Lower lobe of right lung (tissue), 2 donors: ENCODE measurements at regions not wholly inside any gene's neighbourhood (a gene's known extent, or its start where the extent isn't known, plus 50 kb on each side); places are given as distances from the start of the nearest gene placed in this dataset.

Source experiments
- ATAC-seq, 2 donors: fragments of 200-7000 bp; cut with Tn5 transposase; one replicate each; pipeline ENCODE4 v1.9.1; 2020 to 2022; ENCODE audit warnings: mild to moderate bottlenecking in 2 of 2, moderate library complexity in 2 of 2
- DNase-seq: peaks from one replicate; pipeline ENCODE4 v3.0.0-alpha.2; 2020
- H3K27ac ChIP-seq: fragments of 200-600 bp; one replicate; pipeline ENCODE4 v1.8.0; 2022
- H3K27me3 ChIP-seq: fragments of 200-600 bp; one replicate; pipeline ENCODE4 v1.8.0; 2022; ENCODE audit warnings: low read depth
- H3K36me3 ChIP-seq: fragments of 200-600 bp; one replicate; pipeline ENCODE4 v1.8.0; 2022; ENCODE audit warnings: mild to moderate bottlenecking
- H3K4me1 ChIP-seq: fragments of 200-600 bp; one replicate; pipeline ENCODE4 v1.8.0; 2022
- H3K4me3 ChIP-seq: fragments of 200-600 bp; one replicate; pipeline ENCODE4 v1.8.0; 2022; ENCODE audit warnings: mild to moderate bottlenecking
- H3K9me3 ChIP-seq: fragments of 200-600 bp; one replicate; pipeline ENCODE4 v1.8.0; 2022
- CTCF ChIP-seq: fragments of 200-600 bp; IDR thresholded peaks from one replicate; pipeline ENCODE4 v1.8.0; 2022; ENCODE audit warnings: antibody characterized with exemption, mild to moderate bottlenecking
- intact Hi-C: fragments of 100-400 bp; cut with DNase I; formaldehyde crosslinking; loops from one replicate; pipeline ENCODE4 v1.11.0; 2022
- donor health status: DM: no; HTN: yes; CAD: no; lungs with severe emphysema.

- TF ChIP-seq CTCF = no peak
- H3K9me3 ChIP-seq = no peaks in the 10 kb centered on the region
- H3K4me3 ChIP-seq = no peak overlapping the region
- H3K27me3 ChIP-seq = peaks cover 41% of the 10 kb centered on the region
- intact Hi-C loops = no loop called here
- no peak overlapping the region for H3K27ac ChIP-seq
- ATAC-seq (no peak), DNase-seq (no peak)
- H3K36me3 ChIP-seq = no peaks in the 10 kb centered on the region
- H3K4me1 ChIP-seq = no peaks in the 10 kb centered on the region
These were observed 125.7 kb downstream of the MRM1 start for GRCh38 chr17:36727052-36727451.

- intact Hi-C loops = no loop called here
- Histone ChIP-seq H3K4me3 (no peak overlapping the region), H3K27ac (no peak overlapping the region), H3K4me1 (no peaks in the 10 kb centered on the region), H3K36me3 (no peaks in the 10 kb centered on the region), H3K27me3 (peaks cover 42% of the 10 kb centered on the region), H3K9me3 (no peaks in the 10 kb centered on the region)
- no peak for ATAC-seq
- TF ChIP-seq CTCF = no peak
- no peak for DNase-seq
These were observed 126.2 kb downstream of the MRM1 start for GRCh38 chr17:36727577-36727976.

GRCh38 chr17:36728030-36728991, 126.9 kb downstream of the MRM1 start:
- peaks cover 42% of the 10 kb centered on the region for H3K27me3 ChIP-seq
- H3K4me3 ChIP-seq = no peak overlapping the region
- H3K4me1 ChIP-seq = no peaks in the 10 kb centered on the region
- no peak overlapping the region for H3K27ac ChIP-seq
- intact Hi-C loops = no loop called here
- no peak for TF ChIP-seq CTCF
- no peak for ATAC-seq
- H3K36me3 ChIP-seq = no peaks in the 10 kb centered on the region
- no peak for DNase-seq
- H3K9me3 ChIP-seq = no peaks in the 10 kb centered on the region

- no peaks in the 10 kb centered on the region for H3K9me3 ChIP-seq
- peaks cover 42% of the 10 kb centered on the region for H3K27me3 ChIP-seq
- H3K27ac ChIP-seq = no peak overlapping the region
- no peak overlapping the region for H3K4me3 ChIP-seq
- TF ChIP-seq CTCF = no peak
- ATAC-seq = no peak
- intact Hi-C loops = no loop called here
- no peaks in the 10 kb centered on the region for H3K4me1 ChIP-seq
- DNase-seq = no peak
- H3K36me3 ChIP-seq = no peaks in the 10 kb centered on the region
These were observed 128.9 kb downstream of the MRM1 start for GRCh38 chr17:36730095-36730808.

GRCh38 chr17:36730857-36731490, 129.6 kb downstream of the MRM1 start:
- intact Hi-C loops = no loop called here
- Histone ChIP-seq H3K27me3 (peaks cover 44% of the 10 kb centered on the region), H3K36me3 (no peaks in the 10 kb centered on the region), H3K27ac (no peak overlapping the region), H3K4me3 (no peak overlapping the region), H3K4me1 (no peaks in the 10 kb centered on the region), H3K9me3 (no peaks in the 10 kb centered on the region)
- DNase-seq (no peak), ATAC-seq (no peak)
- TF ChIP-seq CTCF = no peak
